ENCODE measurements at regions not wholly inside any gene's neighbourhood (a gene's known extent, or its start where the extent isn't known, plus 50 kb on each side); places are given as distances from the start of the nearest gene placed in this dataset.
"Not testable (repeated sequence)": the region's sequence is repeated elsewhere in the genome, so short reads cannot be mapped to it uniquely, and the experiment has no call there.

DNA sequence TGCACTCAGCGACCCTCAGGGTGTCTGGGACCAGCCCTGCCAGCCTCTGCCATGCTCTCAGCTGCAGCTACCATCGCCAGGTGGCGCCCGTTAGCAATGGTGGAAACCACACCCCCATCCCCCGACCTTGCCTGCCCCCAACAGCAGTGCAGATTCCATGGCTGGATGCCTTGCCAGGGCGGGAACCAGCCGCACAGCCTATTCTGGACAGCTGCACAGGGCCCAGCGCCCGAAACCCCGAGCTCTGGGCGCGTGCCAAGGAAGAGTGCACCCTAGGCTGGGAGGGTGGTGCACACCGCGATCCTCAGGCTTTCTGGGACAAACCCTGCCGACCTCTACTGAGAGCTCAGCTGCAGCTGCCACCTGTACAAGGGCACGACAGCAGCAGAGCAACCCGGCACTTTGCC lies 88.1 kb downstream of the POTEG start:
- TF ChIP-seq PHF8 (IDR thresholded peaks at IDR 0.05; ENCODE audit: borderline replicate concordance, low read depth); ZC3H11A (IDR thresholded peaks at IDR 0.05): not testable (repeated sequence)
- TF ChIP-seq, protein P1, sequence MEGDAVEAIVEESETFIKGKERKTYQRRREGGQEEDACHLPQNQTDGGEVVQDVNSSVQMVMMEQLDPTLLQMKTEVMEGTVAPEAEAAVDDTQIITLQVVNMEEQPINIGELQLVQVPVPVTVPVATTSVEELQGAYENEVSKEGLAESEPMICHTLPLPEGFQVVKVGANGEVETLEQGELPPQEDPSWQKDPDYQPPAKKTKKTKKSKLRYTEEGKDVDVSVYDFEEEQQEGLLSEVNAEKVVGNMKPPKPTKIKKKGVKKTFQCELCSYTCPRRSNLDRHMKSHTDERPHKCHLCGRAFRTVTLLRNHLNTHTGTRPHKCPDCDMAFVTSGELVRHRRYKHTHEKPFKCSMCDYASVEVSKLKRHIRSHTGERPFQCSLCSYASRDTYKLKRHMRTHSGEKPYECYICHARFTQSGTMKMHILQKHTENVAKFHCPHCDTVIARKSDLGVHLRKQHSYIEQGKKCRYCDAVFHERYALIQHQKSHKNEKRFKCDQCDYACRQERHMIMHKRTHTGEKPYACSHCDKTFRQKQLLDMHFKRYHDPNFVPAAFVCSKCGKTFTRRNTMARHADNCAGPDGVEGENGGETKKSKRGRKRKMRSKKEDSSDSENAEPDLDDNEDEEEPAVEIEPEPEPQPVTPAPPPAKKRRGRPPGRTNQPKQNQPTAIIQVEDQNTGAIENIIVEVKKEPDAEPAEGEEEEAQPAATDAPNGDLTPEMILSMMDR (IDR thresholded peaks at IDR 0.05): not testable (repeated sequence)

Data from A549 (cell line).